C4-2B (cell line): ENCODE measurements at regions not wholly inside any gene's neighbourhood (a gene's known extent, or its start where the extent isn't known, plus 50 kb on each side); places are given as distances from the start of the nearest gene placed in this dataset.

Experiments
- ZFX ChIP-seq: fragments of 450-650 bp; IDR thresholded peaks from 2 replicates; pipeline ENCODE4 v1.6.1; 2017
- TF ChIP-seq, protein P1 (sequence below): fragments of 450-650 bp; conservative IDR thresholded peaks from 2 replicates; pipeline ENCODE4 v1.5.1; 2017; ENCODE audit warnings: mild to moderate bottlenecking

DNA sequence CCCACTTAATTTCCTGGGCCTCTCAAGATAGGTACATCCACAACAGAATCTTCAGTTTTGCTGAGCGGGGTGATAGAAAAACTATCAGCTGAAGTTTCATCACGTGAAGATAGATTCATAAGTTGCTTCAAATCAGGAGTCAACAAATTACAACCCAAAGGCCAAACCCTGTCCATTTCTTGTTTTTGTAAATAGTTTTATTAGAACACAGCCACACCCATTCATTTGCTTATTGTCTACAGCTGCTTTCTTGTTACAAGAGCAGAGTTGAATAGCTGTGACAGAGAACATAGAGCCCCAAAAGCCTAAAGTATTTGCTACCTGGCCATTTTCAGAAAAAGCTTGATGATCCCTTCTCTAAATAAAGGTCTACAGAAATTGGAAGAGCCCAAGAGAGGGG lies 300.1 kb upstream of the CDH5 start:
- no peak for TF ChIP-seq ZFX
- TF ChIP-seq, protein P1, sequence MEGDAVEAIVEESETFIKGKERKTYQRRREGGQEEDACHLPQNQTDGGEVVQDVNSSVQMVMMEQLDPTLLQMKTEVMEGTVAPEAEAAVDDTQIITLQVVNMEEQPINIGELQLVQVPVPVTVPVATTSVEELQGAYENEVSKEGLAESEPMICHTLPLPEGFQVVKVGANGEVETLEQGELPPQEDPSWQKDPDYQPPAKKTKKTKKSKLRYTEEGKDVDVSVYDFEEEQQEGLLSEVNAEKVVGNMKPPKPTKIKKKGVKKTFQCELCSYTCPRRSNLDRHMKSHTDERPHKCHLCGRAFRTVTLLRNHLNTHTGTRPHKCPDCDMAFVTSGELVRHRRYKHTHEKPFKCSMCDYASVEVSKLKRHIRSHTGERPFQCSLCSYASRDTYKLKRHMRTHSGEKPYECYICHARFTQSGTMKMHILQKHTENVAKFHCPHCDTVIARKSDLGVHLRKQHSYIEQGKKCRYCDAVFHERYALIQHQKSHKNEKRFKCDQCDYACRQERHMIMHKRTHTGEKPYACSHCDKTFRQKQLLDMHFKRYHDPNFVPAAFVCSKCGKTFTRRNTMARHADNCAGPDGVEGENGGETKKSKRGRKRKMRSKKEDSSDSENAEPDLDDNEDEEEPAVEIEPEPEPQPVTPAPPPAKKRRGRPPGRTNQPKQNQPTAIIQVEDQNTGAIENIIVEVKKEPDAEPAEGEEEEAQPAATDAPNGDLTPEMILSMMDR, result no peak
